ENCODE measurements at regions not wholly inside any gene's neighbourhood (a gene's known extent, or its start where the extent isn't known, plus 50 kb on each side); places are given as distances from the start of the nearest gene placed in this dataset.

DNA sequence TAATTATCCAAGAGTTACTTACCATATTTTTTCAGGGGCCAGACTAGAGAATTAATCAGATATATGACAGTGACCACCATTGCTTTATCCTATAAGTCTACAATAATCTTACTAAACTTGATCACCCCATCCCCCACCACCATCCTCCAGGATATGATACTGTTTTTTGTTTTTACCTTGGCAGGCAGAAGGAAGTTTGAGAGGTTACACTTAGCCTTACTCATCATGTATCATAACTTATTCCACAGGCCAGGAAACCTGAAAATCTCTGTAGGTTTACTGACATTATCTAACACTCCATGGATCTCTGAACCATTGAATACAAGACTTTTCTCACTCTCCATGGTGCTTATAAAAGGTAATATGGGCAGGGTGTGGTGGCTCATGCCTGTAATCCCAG lies 602.7 kb downstream of the KCNJ3 start:
- Histone ChIP-seq H3K79me2 (ENCODE audit: insufficient read depth) (no peaks in the 10 kb centered on the region), H2AFZ (ENCODE audit: low read depth) (no peak overlapping the region), H3K27me3 (ENCODE audit: insufficient read depth) (no peaks in the 10 kb centered on the region), H4K20me1 (ENCODE audit: insufficient read depth) (no peaks in the 10 kb centered on the region), H3K9me3 (no peaks in the 10 kb centered on the region), H3K4me3 (ENCODE audit: low read depth in 2 of 2, low read length in 1 of 2) (no peak overlapping the region), H3K4me2 (no peak overlapping the region), H3K9ac (no peak overlapping the region), H3K36me3 (replicated peaks in 1 of 2; ENCODE audit: control insufficient read depth in 1 of 2, insufficient read depth in 2 of 2, low read length in 1 of 2) (no peaks in the 10 kb centered on the region), H3K4me1 (ENCODE audit: control insufficient read depth in 1 of 2, insufficient read depth in 2 of 2, low read depth in 1 of 2, low read length in 1 of 2) (no peaks in the 10 kb centered on the region), H3K9me2 (no peaks in the 10 kb centered on the region), H3K27ac (ENCODE audit: low read depth in 2 of 2, low read length in 1 of 2) (no peak overlapping the region), H3F3A (replicated peaks; ENCODE audit: insufficient read depth) (no peaks in the 10 kb centered on the region)
- CTCF ChIA-PET: interaction anchor here (1.0 kb wide), 1 partner anchor 9 kb away, joined by 5 read pairs; no protein-coding TSS in a partner anchor
- TF ChIP-seq, protein P1, sequence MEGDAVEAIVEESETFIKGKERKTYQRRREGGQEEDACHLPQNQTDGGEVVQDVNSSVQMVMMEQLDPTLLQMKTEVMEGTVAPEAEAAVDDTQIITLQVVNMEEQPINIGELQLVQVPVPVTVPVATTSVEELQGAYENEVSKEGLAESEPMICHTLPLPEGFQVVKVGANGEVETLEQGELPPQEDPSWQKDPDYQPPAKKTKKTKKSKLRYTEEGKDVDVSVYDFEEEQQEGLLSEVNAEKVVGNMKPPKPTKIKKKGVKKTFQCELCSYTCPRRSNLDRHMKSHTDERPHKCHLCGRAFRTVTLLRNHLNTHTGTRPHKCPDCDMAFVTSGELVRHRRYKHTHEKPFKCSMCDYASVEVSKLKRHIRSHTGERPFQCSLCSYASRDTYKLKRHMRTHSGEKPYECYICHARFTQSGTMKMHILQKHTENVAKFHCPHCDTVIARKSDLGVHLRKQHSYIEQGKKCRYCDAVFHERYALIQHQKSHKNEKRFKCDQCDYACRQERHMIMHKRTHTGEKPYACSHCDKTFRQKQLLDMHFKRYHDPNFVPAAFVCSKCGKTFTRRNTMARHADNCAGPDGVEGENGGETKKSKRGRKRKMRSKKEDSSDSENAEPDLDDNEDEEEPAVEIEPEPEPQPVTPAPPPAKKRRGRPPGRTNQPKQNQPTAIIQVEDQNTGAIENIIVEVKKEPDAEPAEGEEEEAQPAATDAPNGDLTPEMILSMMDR (IDR thresholded peaks at IDR 0.05): no peak
- TF ChIP-seq GABPA (IDR thresholded peaks at IDR 0.05; ENCODE audit: low read depth): no peak
- TF ChIP-seq ELF1 (IDR thresholded peaks at IDR 0.05): no peak
- no peak for TF ChIP-seq EZH2phosphoT487 (IDR thresholded peaks at IDR 0.05; ENCODE audit: borderline replicate concordance, low read depth)
- no peak for TF ChIP-seq POLR2AphosphoS5 (IDR thresholded peaks at IDR 0.05; ENCODE audit: low read depth, low read length)
- DNase-seq: no peak
- POLR2A ChIA-PET: no interaction called here

DNA sequence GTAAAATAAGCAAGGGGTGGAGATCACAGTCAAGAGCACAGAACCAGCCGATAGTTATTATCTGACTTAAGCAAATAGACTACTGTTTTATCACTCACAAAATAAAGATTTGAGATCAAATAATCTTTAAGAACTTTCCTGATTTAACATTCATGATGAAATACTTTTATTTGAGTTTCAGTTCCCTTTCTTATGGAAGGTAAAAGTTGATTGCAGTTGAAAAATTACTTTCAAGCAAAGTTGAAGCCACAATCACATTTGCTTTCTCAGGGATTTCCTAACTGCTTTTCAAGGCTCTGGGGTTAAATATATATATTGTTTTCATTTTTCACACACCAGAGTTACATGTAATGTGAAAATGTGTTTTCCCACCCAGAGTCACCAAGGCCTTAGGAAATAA lies 599.5 kb downstream of the KCNJ3 start:
- H4K20me1 ChIP-seq (ENCODE audit: insufficient read depth): no peaks in the 10 kb centered on the region
- TF ChIP-seq FOXM1 (IDR thresholded peaks at IDR 0.05; ENCODE audit: low read depth) (no peak), TEAD4 (IDR thresholded peaks at IDR 0.05; ENCODE audit: borderline replicate concordance, insufficient read depth) (no peak), ELF1 (IDR thresholded peaks at IDR 0.05) (no peak), RCOR1 (IDR thresholded peaks at IDR 0.05; ENCODE audit: low read length) (no peak), RAD21 (IDR thresholded peaks at IDR 0.05; ENCODE audit: low read length) (no peak)
- ChIA-PET POLR2A (no interaction called here), CTCF (interaction anchor here (0.7 kb wide), 1 partner anchor 838 kb away, joined by 3 read pairs; no protein-coding TSS in a partner anchor)
- H3K4me2 ChIP-seq: no peak overlapping the region
- DNase-seq: no peak
- no peak overlapping the region for H3K4me3 ChIP-seq (ENCODE audit: low read depth in 2 of 2, low read length in 1 of 2)
- WGBS (ENCODE audit: low lambda C conversion rate): 34% methylated on average over 1 of the region's 1 CpG
- no peaks in the 10 kb centered on the region for H3F3A ChIP-seq (replicated peaks; ENCODE audit: insufficient read depth)
- H3K4me1 ChIP-seq (ENCODE audit: control insufficient read depth in 1 of 2, insufficient read depth in 2 of 2, low read depth in 1 of 2, low read length in 1 of 2): no peaks in the 10 kb centered on the region
- H3K79me2 ChIP-seq (ENCODE audit: insufficient read depth): no peaks in the 10 kb centered on the region
- no peak overlapping the region for H2AFZ ChIP-seq (ENCODE audit: low read depth)
- no peak overlapping the region for H3K9ac ChIP-seq
- no peak overlapping the region for H3K27ac ChIP-seq (ENCODE audit: low read depth in 2 of 2, low read length in 1 of 2)
- no peaks in the 10 kb centered on the region; the same call in 1 of the 2 replicates for H3K9me3 ChIP-seq
- H3K9me2 ChIP-seq: no peaks in the 10 kb centered on the region
- no peaks in the 10 kb centered on the region for H3K27me3 ChIP-seq (ENCODE audit: insufficient read depth)
- H3K36me3 ChIP-seq (replicated peaks in 1 of 2; ENCODE audit: control insufficient read depth in 1 of 2, insufficient read depth in 2 of 2, low read length in 1 of 2): no peaks in the 10 kb centered on the region

DNA sequence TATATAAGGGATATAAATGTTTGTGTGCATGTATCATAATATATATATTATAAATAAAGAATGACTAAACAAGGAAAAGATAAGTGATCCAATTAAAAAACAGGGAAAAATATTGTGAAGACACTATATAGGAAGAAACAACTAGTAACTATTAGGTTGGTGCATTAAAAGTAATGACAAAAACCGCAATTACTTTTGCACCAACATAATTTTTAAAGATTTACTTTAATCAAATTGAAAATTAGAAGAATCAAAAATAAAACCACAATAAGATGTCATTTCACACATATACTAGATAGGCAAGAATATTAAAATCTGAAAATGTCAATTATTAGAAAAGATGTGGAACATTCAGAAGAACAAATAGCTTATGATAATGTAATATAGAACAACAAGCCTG lies 595.9 kb downstream of the KCNJ3 start:
- H2AFZ ChIP-seq (ENCODE audit: low read depth): no peak overlapping the region
- no peaks in the 10 kb centered on the region for H4K20me1 ChIP-seq (ENCODE audit: insufficient read depth)
- H3K4me3 ChIP-seq (ENCODE audit: low read depth in 2 of 2, low read length in 1 of 2): no peak overlapping the region
- DNase-seq: no peak
- WGBS (ENCODE audit: low lambda C conversion rate): 6% methylated on average over 1 of the region's 1 CpG
- no peaks in the 10 kb centered on the region; the same call in 1 of the 2 replicates for H3K9me3 ChIP-seq
- H3K9ac ChIP-seq: no peak overlapping the region
- no peak overlapping the region for H3K27ac ChIP-seq (ENCODE audit: low read depth in 2 of 2, low read length in 1 of 2)
- no peak overlapping the region for H3K4me2 ChIP-seq
- CTCF ChIA-PET: no interaction called here
- POLR2A ChIA-PET: no interaction called here
- H3F3A ChIP-seq (replicated peaks; ENCODE audit: insufficient read depth): no peaks in the 10 kb centered on the region
- no peaks in the 10 kb centered on the region for H3K9me2 ChIP-seq
- H3K79me2 ChIP-seq (ENCODE audit: insufficient read depth): no peaks in the 10 kb centered on the region
- H3K4me1 ChIP-seq (ENCODE audit: control insufficient read depth in 1 of 2, insufficient read depth in 2 of 2, low read depth in 1 of 2, low read length in 1 of 2): no peaks in the 10 kb centered on the region
- no peak for TF ChIP-seq GABPA (IDR thresholded peaks at IDR 0.05; ENCODE audit: low read depth)
- TF ChIP-seq RFX5 (IDR thresholded peaks at IDR 0.05; ENCODE audit: low read length): no peak
- TF ChIP-seq RCOR1 (IDR thresholded peaks at IDR 0.05; ENCODE audit: low read length): no peak
- TF ChIP-seq NRF1 (IDR thresholded peaks at IDR 0.05; ENCODE audit: low read depth, low read length): no peak
- no peak for TF ChIP-seq MEF2A (IDR thresholded peaks at IDR 0.05; ENCODE audit: borderline replicate concordance, low read depth)
- H3K36me3 ChIP-seq (replicated peaks in 1 of 2; ENCODE audit: control insufficient read depth in 1 of 2, insufficient read depth in 2 of 2, low read length in 1 of 2): no peaks in the 10 kb centered on the region
- H3K27me3 ChIP-seq (ENCODE audit: insufficient read depth): no peaks in the 10 kb centered on the region
